HCT116 (cell line): ENCODE measurements at regions not wholly inside any gene's neighbourhood (a gene's known extent, or its start where the extent isn't known, plus 50 kb on each side); places are given as distances from the start of the nearest gene placed in this dataset.

Source experiments
- EZH2 ChIP-seq: fragments of 200-600 bp; sonication (generic); IDR thresholded peaks from 2 replicates; pipeline ENCODE4 v1.6.1; 2017; ENCODE audit warnings: antibody characterized with exemption, mixed run types
- SP1 ChIP-seq: IDR thresholded peaks from 2 replicates; pipeline ENCODE4 v1.6.1; 2012; ENCODE audit warnings: low read depth
- YY1 ChIP-seq: IDR thresholded peaks from 2 replicates; pipeline ENCODE4 v1.6.1; 2011; ENCODE audit warnings: low read length, low read depth, moderate library complexity, mild to moderate bottlenecking; ENCODE audit not compliant: insufficient replicate concordance; ENCODE audit errors: extremely low read depth

- TF ChIP-seq SP1, result no peak
- no peak for TF ChIP-seq EZH2
- TF ChIP-seq YY1, result no peak
These were observed 77.8 kb upstream of the KCNH7 start for GRCh38 chr2:162916286-162916801.
